RWPE2 (cell line): ENCODE measurements at regions not wholly inside any gene's neighbourhood (a gene's known extent, or its start where the extent isn't known, plus 50 kb on each side); places are given as distances from the start of the nearest gene placed in this dataset.

Experiments
- ATAC-seq: fragments of 200-7000 bp; cut with Tn5 transposase; 3 replicates; pipeline ENCODE4 v1.9.1; 2021; ENCODE audit warnings: low read depth
- DNase-seq: peaks from one replicate; pipeline ENCODE4 v3.0.0-alpha.2; 2020; ENCODE audit warnings: low spot score
- H3K27ac ChIP-seq: fragments of 450-650 bp; 2 replicates; pipeline ENCODE4 v1.5.1; 2017; ENCODE audit warnings: mild to moderate bottlenecking; ENCODE audit not compliant: poor library complexity, severe bottlenecking
- H3K27me3 ChIP-seq: fragments of 250-450 bp; sonication (Bioruptor Pico); 2 replicates; pipeline ENCODE4 v1.5.1; 2021; ENCODE audit warnings: mild to moderate bottlenecking, moderate library complexity; ENCODE audit not compliant: insufficient read depth, poor library complexity, severe bottlenecking
- H3K36me3 ChIP-seq: fragments of 250-450 bp; sonication (Bioruptor Pico); 2 replicates; pipeline ENCODE4 v1.5.1; 2020; ENCODE audit warnings: low read depth, mild to moderate bottlenecking, moderate library complexity
- H3K4me1 ChIP-seq: fragments of 250-450 bp; sonication (Bioruptor Pico); 2 replicates; pipeline ENCODE4 v1.5.1; 2021; ENCODE audit warnings: mild to moderate bottlenecking, moderate library complexity; ENCODE audit not compliant: insufficient read depth, poor library complexity, severe bottlenecking
- H3K4me3 ChIP-seq: fragments of 250-450 bp; sonication (Bioruptor Pico); 2 replicates; pipeline ENCODE4 v1.5.1; 2021; ENCODE audit warnings: mild to moderate bottlenecking, moderate library complexity; ENCODE audit not compliant: severe bottlenecking
- H3K9me3 ChIP-seq: fragments of 250-450 bp; sonication (Bioruptor Pico); 2 replicates; pipeline ENCODE4 v1.5.1; 2021; ENCODE audit warnings: mild to moderate bottlenecking, moderate library complexity; ENCODE audit not compliant: severe bottlenecking
- TF ChIP-seq, protein P1 (sequence below): fragments of 450-650 bp; IDR thresholded peaks from one replicate; pipeline ENCODE4 v1.5.1; 2017; ENCODE audit warnings: mild to moderate bottlenecking, moderate library complexity; ENCODE audit not compliant: poor library complexity, severe bottlenecking

- no peak for ATAC-seq
- Histone ChIP-seq H3K27me3 (no peaks in the 10 kb centered on the region), H3K36me3 (no peaks in the 10 kb centered on the region), H3K27ac (no peak overlapping the region), H3K9me3 (no peaks in the 10 kb centered on the region), H3K4me1 (no peaks in the 10 kb centered on the region), H3K4me3 (no peak overlapping the region)
- TF ChIP-seq, protein P1, sequence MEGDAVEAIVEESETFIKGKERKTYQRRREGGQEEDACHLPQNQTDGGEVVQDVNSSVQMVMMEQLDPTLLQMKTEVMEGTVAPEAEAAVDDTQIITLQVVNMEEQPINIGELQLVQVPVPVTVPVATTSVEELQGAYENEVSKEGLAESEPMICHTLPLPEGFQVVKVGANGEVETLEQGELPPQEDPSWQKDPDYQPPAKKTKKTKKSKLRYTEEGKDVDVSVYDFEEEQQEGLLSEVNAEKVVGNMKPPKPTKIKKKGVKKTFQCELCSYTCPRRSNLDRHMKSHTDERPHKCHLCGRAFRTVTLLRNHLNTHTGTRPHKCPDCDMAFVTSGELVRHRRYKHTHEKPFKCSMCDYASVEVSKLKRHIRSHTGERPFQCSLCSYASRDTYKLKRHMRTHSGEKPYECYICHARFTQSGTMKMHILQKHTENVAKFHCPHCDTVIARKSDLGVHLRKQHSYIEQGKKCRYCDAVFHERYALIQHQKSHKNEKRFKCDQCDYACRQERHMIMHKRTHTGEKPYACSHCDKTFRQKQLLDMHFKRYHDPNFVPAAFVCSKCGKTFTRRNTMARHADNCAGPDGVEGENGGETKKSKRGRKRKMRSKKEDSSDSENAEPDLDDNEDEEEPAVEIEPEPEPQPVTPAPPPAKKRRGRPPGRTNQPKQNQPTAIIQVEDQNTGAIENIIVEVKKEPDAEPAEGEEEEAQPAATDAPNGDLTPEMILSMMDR, result no peak
- no peak for DNase-seq
Observed at GRCh38 chr10:130418731-130419130, 282.5 kb downstream of the GLRX3 start.

DNA sequence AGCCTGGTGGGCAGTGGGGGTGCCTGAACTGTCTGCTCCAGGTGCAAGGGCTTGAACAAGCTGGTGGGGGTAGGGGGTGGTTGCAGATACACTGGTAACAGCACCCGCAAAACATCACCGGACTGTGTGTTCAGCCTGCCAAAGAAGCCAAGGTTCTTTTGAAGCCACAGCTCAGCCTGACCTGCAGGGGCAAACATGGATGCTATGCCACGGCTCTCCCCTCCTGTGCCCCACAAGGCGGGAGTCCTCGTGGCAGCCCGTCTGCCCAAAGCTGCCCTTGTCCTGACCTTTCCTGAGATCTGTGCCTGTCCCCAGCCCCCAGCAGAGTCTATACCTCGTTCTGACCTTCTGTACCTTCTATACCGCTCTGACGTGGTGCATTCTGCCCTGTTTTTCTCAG is 285.7 kb downstream of the GLRX3 start:
- Histone ChIP-seq H3K36me3 (no peaks in the 10 kb centered on the region), H3K9me3 (no peaks in the 10 kb centered on the region), H3K27me3 (no peaks in the 10 kb centered on the region), H3K27ac (no peak overlapping the region), H3K4me1 (no peaks in the 10 kb centered on the region), H3K4me3 (no peak overlapping the region)
- ATAC-seq, result no peak
- no peak for DNase-seq
- TF ChIP-seq, protein P1, result no peak

DNA sequence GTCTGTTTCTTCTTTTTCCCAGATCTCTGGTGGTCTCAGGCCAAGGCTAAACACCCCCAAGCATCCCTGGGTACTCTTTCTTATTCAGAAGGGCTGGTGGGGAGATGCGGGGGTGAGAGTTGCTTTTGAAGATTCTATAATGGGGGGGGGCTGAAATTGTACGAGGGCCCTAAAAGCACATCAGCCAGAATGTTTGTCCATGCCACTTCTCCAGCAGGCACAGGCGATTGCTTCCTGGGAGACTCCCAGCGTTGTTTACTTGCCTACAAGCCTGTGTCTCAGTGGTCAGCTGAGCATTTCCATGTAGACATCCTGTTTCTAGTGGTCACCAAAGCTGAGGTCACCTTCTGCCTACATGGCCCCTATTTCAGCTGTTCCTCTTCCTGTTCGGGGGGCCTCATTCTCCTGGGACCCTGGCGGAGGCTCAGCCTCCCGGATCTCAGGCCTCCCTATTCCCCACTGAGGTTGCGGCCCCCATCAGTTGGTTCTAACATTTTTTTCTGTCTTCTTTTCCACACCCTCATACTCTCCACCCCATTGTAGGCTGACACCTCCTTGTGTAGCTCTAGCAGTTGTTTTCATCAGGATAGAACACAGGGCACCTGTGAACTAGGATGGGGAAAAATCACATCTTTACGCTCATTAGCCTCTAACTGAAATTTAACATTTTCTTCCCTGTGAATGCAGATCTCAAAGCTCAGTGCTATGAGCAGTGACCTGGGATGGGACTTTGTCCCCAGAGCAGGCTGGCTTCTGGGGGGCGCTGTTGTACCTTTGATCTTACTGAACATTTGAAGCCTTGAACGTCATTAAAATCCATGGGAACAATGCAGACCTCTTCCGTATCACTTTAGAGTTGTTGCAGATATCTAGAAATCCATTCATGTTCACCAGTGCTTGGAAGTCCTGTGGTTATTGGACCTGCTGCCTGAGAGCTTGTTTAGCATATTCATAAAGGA is 286.5 kb downstream of the GLRX3 start:
- DNase-seq, result no peak
- Histone ChIP-seq H3K4me1 (no peaks in the 10 kb centered on the region), H3K4me3 (no peak overlapping the region), H3K27ac (no peak overlapping the region), H3K27me3 (no peaks in the 10 kb centered on the region), H3K9me3 (no peaks in the 10 kb centered on the region), H3K36me3 (no peaks in the 10 kb centered on the region)
- ATAC-seq, result no peak
- TF ChIP-seq, protein P1, result no peak

- TF ChIP-seq, protein P1, result no peak
- DNase-seq (no peak), ATAC-seq (no peak)
- no peaks in the 10 kb centered on the region for H3K4me1 ChIP-seq
- H3K27me3 ChIP-seq, result no peaks in the 10 kb centered on the region
- no peak overlapping the region for H3K27ac ChIP-seq
- H3K36me3 ChIP-seq, result no peaks in the 10 kb centered on the region
- H3K4me3 ChIP-seq, result no peak overlapping the region
- no peaks in the 10 kb centered on the region for H3K9me3 ChIP-seq
Observed at GRCh38 chr10:130423455-130424305, 287.5 kb downstream of the GLRX3 start.
